Transverse colon (tissue), 4 donors: ENCODE measurements at regions not wholly inside any gene's neighbourhood (a gene's known extent, or its start where the extent isn't known, plus 50 kb on each side); places are given as distances from the start of the nearest gene placed in this dataset.

Source experiments
- DNase-seq: peaks from one replicate; pipeline ENCODE4 v3.0.0-alpha.2; 2019
- H3K27ac ChIP-seq, 4 donors: fragments of 200-600 bp; sonication (generic); 2 replicates each; pipeline ENCODE4 v1.5.1; 2016 to 2018; ENCODE audit warnings: inconsistent platforms in 4 of 4
- H3K27me3 ChIP-seq: fragments of 200-600 bp; sonication (generic); 2 replicates; pipeline ENCODE4 v1.5.1; 2017; ENCODE audit warnings: inconsistent platforms
- H3K36me3 ChIP-seq, 4 donors: fragments of 200-600 bp; sonication (generic); 2 replicates each; pipeline ENCODE4 v1.5.1; 2017 to 2019; ENCODE audit warnings: inconsistent platforms in 4 of 4
- H3K4me1 ChIP-seq, 4 donors: fragments of 200-600 bp; sonication (generic); 2 replicates each; pipeline ENCODE4 v1.5.1; 2017 to 2020; ENCODE audit warnings: inconsistent platforms in 4 of 4
- H3K4me3 ChIP-seq, 4 donors: fragments of 200-600 bp; sonication (generic); 1 replicate in 1 of 4; 2 replicates in 3 of 4; pipeline versions ENCODE4 v1.5.1 to v1.6.1; 2017 to 2019; ENCODE audit warnings: inconsistent platforms in 4 of 4
- H3K9me3 ChIP-seq, 2 donors: fragments of 200-600 bp; sonication (generic); 2 replicates each; pipeline ENCODE4 v1.5.1; 2017 to 2019; ENCODE audit warnings: inconsistent platforms in 2 of 2
- EP300 ChIP-seq: sonication (generic); formaldehyde crosslinking; IDR thresholded peaks from one replicate; pipeline ENCODE4 v1.6.1; 2017; ENCODE audit warnings: antibody characterized with exemption, low read depth
- POLR2A ChIP-seq: fragments of 450-650 bp; IDR thresholded peaks from one replicate; pipeline ENCODE4 v1.6.1; 2016; ENCODE audit warnings: antibody characterized with exemption, mild to moderate bottlenecking, moderate library complexity
- POLR2AphosphoS5 ChIP-seq, 3 donors: sonication (generic); formaldehyde crosslinking; IDR thresholded peaks; one replicate each; pipeline ENCODE4 v1.6.1; 2016; ENCODE audit warnings: antibody characterized with exemption in 3 of 3
- WGBS, 2 donors: methylation state at CpG; one replicate each; pipeline ENCODE4 v1.1.5; 2018; ENCODE audit warnings: low coverage in 1 of 2; 5-methylcytosine and 5-hydroxymethylcytosine counted together
- in situ Hi-C, 4 donors: fragments of 200-750 bp; cut with MboI; loops; one replicate each; pipeline versions ENCODE4 v1.15.0 to v1.15.1; 2017; ENCODE audit warnings: low sequenced_read_pairs in 3 of 4, low pct_ligation_motif_present in 1 of 4, low pct_unique_long_range_greater_than_20kb in 1 of 4
- intact Hi-C: fragments of 100-400 bp; cut with DNase I; formaldehyde crosslinking; loops from one replicate; pipeline ENCODE4 v1.15.1; 2023; ENCODE audit warnings: low total_unique reads
- TF ChIP-seq, protein P1 (sequence below), 5 experiments: fragments of 200-600 bp in 3 of 5; fragments of 450-650 bp in 2 of 5; sonication (generic) in 3 of 5; IDR thresholded peaks; 1 replicate in 2 of 5; 2 replicates in 3 of 5; pipeline ENCODE4 v1.5.1; 2016 to 2017; ENCODE audit warnings: antibody characterized with exemption in 5 of 5, inconsistent platforms in 3 of 5, mild to moderate bottlenecking in 2 of 5, moderate library complexity in 1 of 5

- no peaks in the 10 kb centered on the region for H3K4me1 ChIP-seq
- in situ Hi-C loops, result no loop called here
- intact Hi-C loops, result no loop called here
- no peaks in the 10 kb centered on the region for H3K27me3 ChIP-seq
- H3K9me3 ChIP-seq, result peaks cover 0 to 4% of the 10 kb centered on the region in 2 donors
- TF ChIP-seq POLR2A (no peak), POLR2AphosphoS5 (IDR thresholded peaks at IDR 0.05) (no peak), EP300 (no peak)
- no peak for DNase-seq
- no peaks in the 10 kb centered on the region for H3K36me3 ChIP-seq
- H3K4me3 ChIP-seq, result no peak overlapping the region
- 72 to 77% methylated on average over 4 of the region's 4 CpGs for WGBS, 2 donors
- no peak overlapping the region for H3K27ac ChIP-seq
Measured at GRCh38 chr4:171024720-171025303, 788.4 kb upstream of the GALNTL6 start.

DNA sequence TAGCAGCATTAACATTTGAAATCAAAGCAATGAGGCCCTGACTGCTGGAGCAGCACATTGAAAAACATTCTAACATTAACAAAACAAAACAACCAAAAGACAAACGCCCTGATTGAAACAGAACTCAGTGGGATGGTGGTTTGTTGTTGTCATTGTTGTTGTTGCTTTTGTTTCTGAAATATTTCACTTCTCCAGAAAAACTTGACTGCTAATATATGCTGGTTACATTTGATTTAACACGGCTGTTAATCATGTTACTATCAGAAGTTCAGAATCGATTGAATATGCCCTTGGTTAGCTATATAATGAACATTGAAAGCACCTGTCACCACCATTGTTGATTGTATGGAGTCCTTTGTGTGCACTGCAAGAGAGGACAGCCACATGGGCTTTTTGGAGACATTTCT is 790.4 kb upstream of the GALNTL6 start:
- in situ Hi-C loops, result no loop called here
- TF ChIP-seq EP300 (no peak), POLR2A (no peak), POLR2AphosphoS5 (IDR thresholded peaks at IDR 0.05) (no peak)
- TF ChIP-seq, protein P1, sequence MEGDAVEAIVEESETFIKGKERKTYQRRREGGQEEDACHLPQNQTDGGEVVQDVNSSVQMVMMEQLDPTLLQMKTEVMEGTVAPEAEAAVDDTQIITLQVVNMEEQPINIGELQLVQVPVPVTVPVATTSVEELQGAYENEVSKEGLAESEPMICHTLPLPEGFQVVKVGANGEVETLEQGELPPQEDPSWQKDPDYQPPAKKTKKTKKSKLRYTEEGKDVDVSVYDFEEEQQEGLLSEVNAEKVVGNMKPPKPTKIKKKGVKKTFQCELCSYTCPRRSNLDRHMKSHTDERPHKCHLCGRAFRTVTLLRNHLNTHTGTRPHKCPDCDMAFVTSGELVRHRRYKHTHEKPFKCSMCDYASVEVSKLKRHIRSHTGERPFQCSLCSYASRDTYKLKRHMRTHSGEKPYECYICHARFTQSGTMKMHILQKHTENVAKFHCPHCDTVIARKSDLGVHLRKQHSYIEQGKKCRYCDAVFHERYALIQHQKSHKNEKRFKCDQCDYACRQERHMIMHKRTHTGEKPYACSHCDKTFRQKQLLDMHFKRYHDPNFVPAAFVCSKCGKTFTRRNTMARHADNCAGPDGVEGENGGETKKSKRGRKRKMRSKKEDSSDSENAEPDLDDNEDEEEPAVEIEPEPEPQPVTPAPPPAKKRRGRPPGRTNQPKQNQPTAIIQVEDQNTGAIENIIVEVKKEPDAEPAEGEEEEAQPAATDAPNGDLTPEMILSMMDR (IDR thresholded peaks at IDR 0.05), result no peak
- intact Hi-C loops, result no loop called here
- WGBS, 2 donors, result 55 to 58% methylated on average over 3 of the region's 3 CpGs
- no peak for DNase-seq
- no peaks in the 10 kb centered on the region for H3K27me3 ChIP-seq
- H3K4me1 ChIP-seq, result no peaks in the 10 kb centered on the region
- no peak overlapping the region for H3K4me3 ChIP-seq
- peaks cover 0 to 4% of the 10 kb centered on the region in 2 donors for H3K9me3 ChIP-seq
- H3K36me3 ChIP-seq, result no peaks in the 10 kb centered on the region
- H3K27ac ChIP-seq, result no peak overlapping the region

GRCh38 chr4:171017593-171017992 is 795.6 kb upstream of the GALNTL6 start:
- intact Hi-C loops (no loop called here), in situ Hi-C loops (no loop called here)
- Histone ChIP-seq H3K27ac (no peak overlapping the region), H3K9me3 (peaks cover 0 to 4% of the 10 kb centered on the region in 2 donors), H3K4me3 (no peak overlapping the region), H3K27me3 (no peaks in the 10 kb centered on the region), H3K36me3 (no peaks in the 10 kb centered on the region), H3K4me1 (no peaks in the 10 kb centered on the region)
- DNase-seq, result no peak
- TF ChIP-seq EP300, result no peak
- 0% methylated on average over 1 of the region's 1 CpG; no CpG with 5 or more reads in 1 of the 2 donors for WGBS, 2 donors

DNA sequence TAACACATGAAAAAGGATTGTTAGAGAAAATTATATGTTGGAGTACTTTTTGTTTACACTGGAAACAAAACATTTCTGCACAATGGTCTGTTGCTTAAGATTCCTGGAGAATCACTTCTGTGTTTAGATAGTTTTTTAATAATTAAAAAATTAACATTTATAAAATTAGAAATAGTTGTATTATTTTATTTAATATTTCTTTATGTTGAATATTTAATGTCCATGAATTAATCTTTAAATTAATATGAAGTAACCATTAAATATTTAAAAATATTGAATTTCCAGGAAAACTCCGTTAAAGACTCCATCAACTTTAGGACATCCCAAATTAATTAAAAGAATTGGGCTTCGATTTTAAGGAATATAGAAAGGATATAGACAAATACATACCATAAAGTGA is 797.1 kb upstream of the GALNTL6 start:
- no peak for DNase-seq
- no peaks in the 10 kb centered on the region for H3K4me1 ChIP-seq
- intact Hi-C loops, result no loop called here
- no peak overlapping the region for H3K27ac ChIP-seq
- H3K36me3 ChIP-seq, result no peaks in the 10 kb centered on the region
- WGBS, 2 donors, result 31 to 71% methylated on average over 2 of the region's 2 CpGs
- H3K4me3 ChIP-seq, result no peak overlapping the region
- H3K27me3 ChIP-seq, result no peaks in the 10 kb centered on the region
- TF ChIP-seq, protein P1 (IDR thresholded peaks at IDR 0.05), result no peak
- TF ChIP-seq EP300 (no peak), POLR2AphosphoS5 (IDR thresholded peaks at IDR 0.05) (no peak), POLR2A (no peak)
- no peaks in the 10 kb centered on the region for H3K9me3 ChIP-seq
- in situ Hi-C loops, result no loop called here

- in situ Hi-C loops, result no loop called here
- TF ChIP-seq POLR2A, result no peak
- no peak for TF ChIP-seq POLR2AphosphoS5 (IDR thresholded peaks at IDR 0.05)
- no peak for TF ChIP-seq EP300
- TF ChIP-seq, protein P1 (IDR thresholded peaks at IDR 0.05), result no peak
- Histone ChIP-seq H3K36me3 (no peaks in the 10 kb centered on the region), H3K9me3 (no peaks in the 10 kb centered on the region), H3K27ac (no peak overlapping the region), H3K27me3 (no peaks in the 10 kb centered on the region), H3K4me3 (no peak overlapping the region), H3K4me1 (no peaks in the 10 kb centered on the region)
- DNase-seq, result no peak
- 14 to 45% methylated on average over 1 of the region's 1 CpG for WGBS, 2 donors
- intact Hi-C loops, result no loop called here
Measured at GRCh38 chr4:171015441-171015840, 797.8 kb upstream of the GALNTL6 start.
